ENCODE measurements at regions not wholly inside any gene's neighbourhood (a gene's known extent, or its start where the extent isn't known, plus 50 kb on each side); places are given as distances from the start of the nearest gene placed in this dataset.

GRCh38 chr9:7988644-7989280, 189.2 kb upstream of the DMAC1 start:
- ATAC-seq (no peak), DNase-seq (ENCODE audit: low read depth, low spot score) (no peak)
- H3K27me3 ChIP-seq (ENCODE audit: control insufficient read depth, insufficient read depth, low read length) = no peaks in the 10 kb centered on the region
- intact Hi-C loops (cut with micrococcal nuclease; ENCODE audit: unreplicated experiment) = no loop called here
- H3K36me3 ChIP-seq (ENCODE audit: control insufficient read depth, insufficient read depth, low read length) = no peaks in the 10 kb centered on the region
- no peak overlapping the region for H3K4me3 ChIP-seq (ENCODE audit: low read depth in 2 of 2, low read length in 2 of 2)
- no peak overlapping the region for H3K27ac ChIP-seq (ENCODE audit: low read length)
- ChIA-PET POLR2A (no interaction called here), CTCF (no interaction called here)
- no TSS peak for BruUV-seq (replicated peaks)
- no peaks in the 10 kb centered on the region for H3K9me3 ChIP-seq (ENCODE audit: control insufficient read depth, insufficient read depth, low read depth, low read length)
- TF ChIP-seq CTCF (IDR thresholded peaks at IDR 0.05) (no peak), REST (IDR thresholded peaks at IDR 0.05; ENCODE audit: insufficient read depth in 1 of 2, low read depth in 2 of 2, low read length in 1 of 2) (no peak)
- H3K4me1 ChIP-seq (ENCODE audit: control insufficient read depth, insufficient read depth, low read length) = no peaks in the 10 kb centered on the region
- in situ Hi-C loops (cut with HindIII; ENCODE audit: low pct_unique_long_range_greater_than_20kb, low sequenced_read_pairs) = no loop called here

GRCh38 chr9:7984692-7985091, 185.1 kb upstream of the DMAC1 start:
- TF ChIP-seq CTCF (IDR thresholded peaks at IDR 0.05) = no peak
- TF ChIP-seq TCF7L2 (IDR thresholded peaks at IDR 0.05; ENCODE audit: low read depth, low read length) = no peak
- no peak for TF ChIP-seq REST (IDR thresholded peaks at IDR 0.05; ENCODE audit: insufficient read depth in 1 of 2, low read depth in 2 of 2, low read length in 1 of 2)
- TF ChIP-seq POLR2AphosphoS5 (IDR thresholded peaks at IDR 0.05; ENCODE audit: low read depth, low read length) = no peak
- TF ChIP-seq SIN3A (IDR thresholded peaks at IDR 0.05; ENCODE audit: borderline replicate concordance, insufficient read depth, low read depth, low read length) = no peak
- BruUV-seq (replicated peaks) = no TSS peak
- no peak for DNase-seq (ENCODE audit: low read depth, low spot score)
- no peaks in the 10 kb centered on the region for H3K27me3 ChIP-seq (ENCODE audit: control insufficient read depth, insufficient read depth, low read length)
- ChIA-PET POLR2A (no interaction called here), CTCF (no interaction called here)
- no peaks in the 10 kb centered on the region for H3K9me3 ChIP-seq (ENCODE audit: control insufficient read depth, insufficient read depth, low read depth, low read length)
- in situ Hi-C loops (cut with HindIII; ENCODE audit: low pct_unique_long_range_greater_than_20kb, low sequenced_read_pairs) (no loop called here), intact Hi-C loops (cut with micrococcal nuclease; ENCODE audit: unreplicated experiment) (no loop called here)
- H3K27ac ChIP-seq (ENCODE audit: low read length) = no peak overlapping the region
- no peaks in the 10 kb centered on the region for H3K36me3 ChIP-seq (ENCODE audit: control insufficient read depth, insufficient read depth, low read length)
- no peak overlapping the region for H3K4me3 ChIP-seq (ENCODE audit: low read depth in 2 of 2, low read length in 2 of 2)
- H3K4me1 ChIP-seq (ENCODE audit: control insufficient read depth, insufficient read depth, low read length) = no peaks in the 10 kb centered on the region
- no peak for ATAC-seq

Measured in Panc1 (cell line).